HUDEP-2 (cell line): ENCODE measurements at regions not wholly inside any gene's neighbourhood (a gene's known extent, or its start where the extent isn't known, plus 50 kb on each side); places are given as distances from the start of the nearest gene placed in this dataset.
"Not testable (repeated sequence)": the region's sequence is repeated elsewhere in the genome, so short reads cannot be mapped to it uniquely, and the experiment has no call there.

Experiments
- DNase-seq, 76 experiments: peaks; one replicate each; lab custom pipeline; 2025; ENCODE audit not compliant: unreplicated experiment in 76 of 76; lab: John Stamatoyannopoulos, UW

- DNase-seq: no peak
These were observed 205.6 kb upstream of the PTER start for GRCh38 chr10:16231176-16231575.

GRCh38 chr10:16231734-16232435 is 204.9 kb upstream of the PTER start:
- DNase-seq: no peak

DNA sequence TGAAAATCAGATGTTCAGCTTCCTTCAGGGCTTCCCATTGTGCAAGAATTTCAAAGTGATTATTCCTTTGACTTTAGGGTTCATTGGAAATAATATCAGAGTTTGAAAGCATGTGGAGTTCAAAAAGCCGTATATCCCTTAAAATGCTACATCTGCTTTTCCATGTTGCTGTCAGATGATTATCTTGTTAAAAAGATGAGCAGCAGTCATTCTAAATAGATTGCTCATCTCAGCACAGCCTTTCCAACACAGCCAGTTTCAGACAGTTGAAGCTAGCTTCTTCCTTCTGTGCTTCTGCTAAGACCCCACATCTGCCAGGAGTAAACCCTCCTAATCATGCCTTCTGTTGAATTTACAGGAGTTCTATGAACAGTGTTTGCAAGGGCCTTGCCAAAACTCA is 204.4 kb upstream of the PTER start:
- DNase-seq: no peak

- DNase-seq: no peak
These were observed 201.9 kb upstream of the PTER start for GRCh38 chr10:16234916-16235315.

DNA sequence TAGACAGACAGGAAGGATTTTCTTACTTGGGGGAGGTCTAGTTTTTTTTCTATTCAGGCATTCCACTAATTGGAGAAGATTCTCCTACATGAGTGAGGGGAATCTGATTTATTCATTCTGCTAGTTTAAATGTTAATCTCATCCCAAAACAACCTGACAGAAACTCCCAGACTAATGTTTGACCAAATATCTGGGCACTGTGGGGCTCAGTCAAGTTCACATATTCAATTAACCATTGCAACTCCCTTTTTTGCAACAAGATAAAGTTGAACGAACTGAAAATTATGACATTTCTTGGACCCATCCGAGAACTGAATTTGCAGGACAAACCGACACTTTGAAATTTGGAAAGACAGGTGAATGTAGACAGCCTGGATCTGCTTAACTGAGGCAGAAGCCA is 194.4 kb upstream of the PTER start:
- no peak for DNase-seq

GRCh38 chr10:16242859-16243613 is 193.8 kb upstream of the PTER start:
- no peak for DNase-seq

GRCh38 chr10:16250136-16250535 is 186.7 kb upstream of the PTER start:
- DNase-seq: not testable (repeated sequence)

DNA sequence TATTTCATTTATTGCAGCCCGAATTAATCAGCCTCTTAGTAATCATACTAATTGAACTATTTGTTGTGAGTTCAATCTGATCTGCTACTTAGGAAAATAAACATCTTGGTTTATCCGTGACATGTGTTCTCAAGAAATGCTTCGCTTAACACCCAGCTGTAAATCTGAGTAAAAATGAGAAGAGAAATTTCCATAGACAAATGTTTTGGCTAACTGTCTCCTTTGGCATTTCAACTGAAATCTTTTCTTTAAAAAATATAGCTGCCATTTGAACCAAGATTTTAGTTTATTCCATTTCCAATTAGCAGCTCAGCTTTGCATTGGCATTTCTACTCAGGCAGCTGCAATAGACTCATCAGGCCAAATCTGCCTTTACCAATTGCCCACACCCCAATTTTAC is 180.5 kb upstream of the PTER start:
- no peak for DNase-seq

- DNase-seq: no peak
These were observed 178.3 kb upstream of the PTER start for GRCh38 chr10:16258291-16259040.

- DNase-seq: no peak
These were observed 177.1 kb upstream of the PTER start for GRCh38 chr10:16259726-16260125.

DNA sequence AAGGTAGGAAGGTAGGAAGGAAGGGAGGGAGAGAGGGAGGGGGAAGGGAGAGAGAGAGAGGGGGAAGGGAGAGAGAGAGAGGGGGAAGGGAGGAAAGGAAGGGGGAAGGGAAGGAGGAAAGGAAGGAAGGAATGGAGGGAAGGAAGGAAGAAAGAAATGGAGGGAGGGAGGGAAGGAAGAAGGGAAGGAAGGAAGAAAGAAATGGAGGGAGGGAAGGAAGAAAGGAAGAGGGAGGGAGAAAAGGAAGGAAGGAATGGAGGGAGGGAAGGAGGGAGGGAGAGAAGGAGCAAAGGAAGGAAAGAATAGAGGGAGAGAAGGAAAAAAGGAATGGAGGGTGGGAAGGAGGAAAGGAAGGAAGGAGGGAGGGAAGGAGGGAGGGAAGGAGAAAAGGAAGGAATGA is 176.4 kb upstream of the PTER start:
- DNase-seq: no peak

DNA sequence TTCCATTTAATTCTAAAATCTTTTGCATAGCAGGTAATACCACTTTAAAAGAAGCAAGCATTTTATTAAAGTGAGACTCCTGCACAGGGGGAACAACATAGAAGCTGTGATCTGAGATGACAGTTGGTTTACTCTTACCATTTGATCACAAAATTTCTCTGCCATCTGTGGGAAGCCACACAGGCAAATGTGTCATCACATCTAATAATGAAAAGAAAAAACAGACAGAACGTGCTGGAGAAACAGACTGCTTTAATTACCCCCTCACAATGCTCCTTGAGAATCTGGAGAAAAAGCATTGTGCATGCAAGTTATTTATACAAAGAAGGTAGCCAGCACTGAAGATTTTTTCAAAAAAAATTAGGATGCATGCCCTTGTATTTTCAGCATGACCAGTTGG is 165.2 kb upstream of the PTER start:
- DNase-seq: no peak

DNA sequence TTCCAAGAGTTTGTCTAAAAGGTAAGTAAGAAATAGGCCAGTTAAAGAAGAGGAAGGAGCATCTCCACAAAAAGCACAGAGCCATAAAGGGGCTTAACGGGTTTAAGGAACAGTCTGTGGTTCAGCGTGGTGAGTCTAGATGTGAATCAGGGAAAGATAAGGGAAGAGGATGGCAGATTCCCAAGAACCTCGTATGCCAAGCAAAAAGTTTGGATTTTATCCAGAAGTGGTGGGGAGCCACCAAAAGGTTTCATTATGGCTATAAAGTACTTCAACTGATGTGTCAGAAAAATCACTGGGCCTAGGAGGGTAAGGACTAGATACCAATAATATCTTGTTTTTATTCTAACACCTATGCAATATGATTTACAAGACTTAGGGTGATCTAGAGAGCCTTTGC is 161.9 kb upstream of the PTER start:
- no peak for DNase-seq

- no peak for DNase-seq
These were observed 156.2 kb upstream of the PTER start for GRCh38 chr10:16280595-16280994.

- DNase-seq: no peak
These were observed 144.4 kb upstream of the PTER start for GRCh38 chr10:16292366-16292765.

- no peak for DNase-seq
These were observed 139.7 kb upstream of the PTER start for GRCh38 chr10:16297069-16297468.

DNA sequence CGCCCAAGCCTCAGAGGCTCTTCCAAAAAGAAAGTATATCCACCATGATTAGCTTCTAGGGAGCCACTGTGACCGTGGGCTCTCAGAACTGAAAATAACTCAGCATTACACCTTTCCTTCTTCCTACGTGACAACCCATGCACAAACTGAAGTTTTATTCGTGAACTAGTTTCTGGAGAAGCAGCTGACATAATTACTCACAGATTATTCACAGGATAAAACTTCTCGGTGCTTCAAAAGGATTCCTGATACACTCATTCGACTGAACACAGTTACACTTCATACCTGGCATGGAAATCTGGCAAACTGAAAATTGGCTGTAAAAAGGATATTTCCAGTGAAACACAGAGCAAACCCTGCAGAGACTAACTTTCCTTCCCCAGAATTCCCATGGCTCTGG is 139.2 kb upstream of the PTER start:
- no peak for DNase-seq

GRCh38 chr10:16304311-16304710 is 132.5 kb upstream of the PTER start:
- DNase-seq: no peak

GRCh38 chr10:16310440-16310839 is 126.4 kb upstream of the PTER start:
- no peak for DNase-seq

DNA sequence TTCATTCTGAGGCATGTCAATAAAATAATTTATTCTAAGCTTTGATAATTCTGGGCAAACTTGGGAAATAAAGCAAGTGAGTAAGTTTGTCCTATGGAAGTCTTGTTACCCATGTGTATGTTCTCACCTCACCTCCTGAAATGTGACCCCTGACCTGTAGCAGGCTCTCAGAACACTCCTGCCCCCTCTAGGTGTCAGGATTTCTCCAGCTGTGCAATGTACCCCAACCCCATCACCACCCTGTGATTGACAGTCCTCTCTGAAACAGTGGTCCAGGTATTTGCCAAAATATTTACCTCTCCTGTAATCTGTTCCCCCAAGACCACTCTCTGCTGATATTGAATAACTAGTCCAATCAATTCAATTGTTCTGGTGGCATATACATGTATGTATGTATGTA is 122.6 kb upstream of the PTER start:
- DNase-seq: no peak

DNA sequence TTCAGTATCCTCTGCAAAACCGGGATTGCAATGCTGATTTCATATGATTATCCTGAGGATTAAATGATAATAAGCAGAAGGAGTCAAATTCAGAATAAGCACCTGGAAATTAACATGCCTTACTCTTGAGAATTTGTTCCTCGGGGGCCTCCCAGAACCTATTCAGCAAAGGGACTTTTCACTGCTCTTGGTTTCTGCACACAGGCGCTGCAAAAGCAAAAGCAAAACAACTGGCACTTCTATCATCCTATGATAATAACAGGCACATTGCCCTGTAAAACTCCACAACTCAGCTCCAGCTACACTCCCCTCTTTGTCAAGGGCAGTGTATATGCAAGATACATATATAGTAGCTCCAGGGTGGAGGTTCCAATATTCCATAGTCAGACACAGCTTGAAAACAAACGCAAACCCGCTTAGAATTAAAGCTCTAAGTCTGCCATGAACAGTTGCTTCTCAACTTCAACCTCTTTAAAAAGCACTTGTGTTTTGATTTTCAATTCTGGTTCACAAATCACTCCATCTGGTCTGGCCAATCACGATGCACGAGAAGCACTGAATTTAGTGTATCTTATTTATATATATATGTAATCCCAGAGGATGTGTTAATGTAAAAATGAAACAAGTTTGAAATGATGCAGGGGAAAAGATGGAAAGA is 119.9 kb upstream of the PTER start:
- no peak for DNase-seq
